Body of pancreas (tissue), 4 donors: ENCODE measurements at regions not wholly inside any gene's neighbourhood (a gene's known extent, or its start where the extent isn't known, plus 50 kb on each side); places are given as distances from the start of the nearest gene placed in this dataset. TPM values are rescaled to one million over a fixed set of nuclear protein-coding genes. Genes with fewer than 3 reads are reported as not detected.

ENCODE experiments used
- ATAC-seq: fragments of 150-250 bp; one replicate; pipeline ENCODE4 v1.9.1; 2016
- DNase-seq, 4 donors: peaks; one replicate each; pipeline ENCODE4 v3.0.0-alpha.2; 2019
- H3K27ac ChIP-seq, 4 donors: fragments of 200-600 bp; sonication (generic); 1 replicate in 3 of 4; 2 replicates in 1 of 4; pipeline versions ENCODE4 v1.5.1 to v1.6.1; 2016 to 2019; ENCODE audit warnings: mild to moderate bottlenecking in 1 of 4, mixed read lengths in 1 of 4, moderate library complexity in 1 of 4
- H3K27me3 ChIP-seq, 2 donors: fragments of 200-600 bp; sonication (generic); one replicate each; pipeline ENCODE4 v1.6.0; 2016; ENCODE audit warnings: mild to moderate bottlenecking in 1 of 2
- H3K36me3 ChIP-seq, 2 donors: fragments of 200-600 bp; sonication (generic); replicated peaks in 1 of 2; 2 replicates each; pipeline ENCODE4 v1.5.1; 2016; ENCODE audit warnings: low read depth in 2 of 2; ENCODE audit not compliant: insufficient read depth in 1 of 2
- H3K4me1 ChIP-seq: fragments of 200-600 bp; sonication (generic); one replicate; pipeline ENCODE4 v1.6.0; 2016
- H3K4me3 ChIP-seq, 2 donors: fragments of 200-600 bp; sonication (generic); 1 replicate in 1 of 2; 2 replicates in 1 of 2; pipeline ENCODE4 v1.5.1; 2016 to 2019
- H3K9me3 ChIP-seq, 3 donors: fragments of 200-600 bp; sonication (generic); 1 replicate in 2 of 3; 2 replicates in 1 of 3; pipeline ENCODE4 v1.5.1; 2016
- CTCF ChIP-seq, 7 experiments: fragments of 450-650 bp in 4 of 7; fragments of 200-600 bp in 3 of 7; sonication (generic) in 3 of 7; IDR thresholded peaks; one replicate each; pipeline ENCODE4 v1.5.1; 2016 to 2019; ENCODE audit warnings: antibody characterized with exemption in 7 of 7
- POLR2A ChIP-seq, 3 donors: fragments of 450-650 bp; IDR thresholded peaks; one replicate each; pipeline ENCODE4 v1.6.1; 2016; ENCODE audit warnings: antibody characterized with exemption in 3 of 3, mild to moderate bottlenecking in 2 of 3
- WGBS, 2 donors: methylation state at CpG; one replicate each; pipeline ENCODE4 v1.1.5; 2017; 5-methylcytosine and 5-hydroxymethylcytosine counted together
- intact Hi-C: fragments of 100-400 bp; cut with DNase I; formaldehyde crosslinking; loops from one replicate; pipeline ENCODE4 v1.15.1; 2023
- small RNA-seq: library from RNA; depleted of rRNA; stranded (forward); fragments of <200 nt; gene quantifications from one replicate; pipeline ENCODE3, GENCODE V24; 2016

GRCh38 chrX:88438209-88438608 is 308.8 kb upstream of the CPXCR1 start:
- H3K27ac ChIP-seq = no peak overlapping the region
- no peaks in the 10 kb centered on the region for H3K36me3 ChIP-seq
- H3K27me3 ChIP-seq = no peaks in the 10 kb centered on the region
- WGBS, 2 donors = 67% methylated on average over 1 of the region's 1 CpG; no CpG with 5 or more reads in 1 of the 2 donors
- no peaks in the 10 kb centered on the region for H3K4me1 ChIP-seq
- no peak overlapping the region for H3K4me3 ChIP-seq
- no peaks in the 10 kb centered on the region for H3K9me3 ChIP-seq
- ATAC-seq (no peak), DNase-seq (no peak)
- intact Hi-C loops = no loop called here
- no peak for TF ChIP-seq CTCF (IDR thresholded peaks at IDR 0.05)
- no peak for TF ChIP-seq POLR2A (IDR thresholded peaks at IDR 0.05)

- Histone ChIP-seq H3K4me1 (no peaks in the 10 kb centered on the region), H3K36me3 (no peaks in the 10 kb centered on the region), H3K27ac (no peak overlapping the region), H3K27me3 (no peaks in the 10 kb centered on the region), H3K9me3 (no peaks in the 10 kb centered on the region), H3K4me3 (no peak overlapping the region)
- no peak for DNase-seq
- intact Hi-C loops = no loop called here
- TF ChIP-seq CTCF (IDR thresholded peaks at IDR 0.05) = no peak
- TF ChIP-seq POLR2A (IDR thresholded peaks at IDR 0.05) = no peak
- ATAC-seq = no peak
Measured at GRCh38 chrX:88439935-88440334, 307.1 kb upstream of the CPXCR1 start.

Small RNA genes in the stretch of these regions (small RNA-seq; reads per million reads assigned to genes)
- not detected for gene AL929325.1
- not detected for gene RF01225
